Endodermal cell (in vitro differentiated cells): ENCODE measurements at regions not wholly inside any gene's neighbourhood (a gene's known extent, or its start where the extent isn't known, plus 50 kb on each side); places are given as distances from the start of the nearest gene placed in this dataset.

Source experiments
- DNase-seq: peaks from one replicate; pipeline ENCODE4 v3.0.0-alpha.2; 2017
- H3K27ac ChIP-seq: 2 replicates; pipeline ENCODE4 v1.5.1; 2013; ENCODE audit warnings: mild to moderate bottlenecking, low read depth, low read length, moderate library complexity
- H3K27me3 ChIP-seq: 2 replicates; pipeline ENCODE4 v1.6.1; 2013; ENCODE audit warnings: mild to moderate bottlenecking, low read length, moderate library complexity; ENCODE audit not compliant: insufficient read depth, control insufficient read depth, poor library complexity, severe bottlenecking
- H3K36me3 ChIP-seq: 2 replicates; pipeline ENCODE4 v1.7.0; 2013; ENCODE audit warnings: mild to moderate bottlenecking, low read length, moderate library complexity; ENCODE audit not compliant: control insufficient read depth, insufficient read depth
- H3K4me1 ChIP-seq: one replicate; pipeline ENCODE4 v1.7.0; 2013; ENCODE audit warnings: low read length; ENCODE audit not compliant: control insufficient read depth, insufficient read depth
- H3K4me3 ChIP-seq: 2 replicates; pipeline ENCODE4 v1.5.1; 2013; ENCODE audit warnings: mild to moderate bottlenecking, low read length, moderate library complexity
- H3K9ac ChIP-seq: 2 replicates; pipeline ENCODE4 v1.6.1; 2013; ENCODE audit warnings: mild to moderate bottlenecking, low read length, moderate library complexity; ENCODE audit not compliant: poor library complexity, severe bottlenecking; ENCODE audit errors: extremely low read depth
- H3K9me3 ChIP-seq: 2 replicates; pipeline ENCODE4 v1.6.1; 2013; ENCODE audit warnings: mild to moderate bottlenecking, low read length, moderate library complexity; ENCODE audit not compliant: control insufficient read depth
- H3K27ac Mint-ChIP-seq: 2 replicates; pipeline ENCODE4 v1.8.0; 2020; ENCODE audit warnings: mixed read lengths
- H3K27me3 Mint-ChIP-seq: 2 replicates; pipeline ENCODE4 v1.8.0; 2021; ENCODE audit warnings: mild to moderate bottlenecking, mixed read lengths; ENCODE audit not compliant: insufficient read depth
- H3K36me3 Mint-ChIP-seq: 2 replicates; pipeline ENCODE4 v1.8.0; 2020; ENCODE audit warnings: low read depth, mixed read lengths
- H3K4me1 Mint-ChIP-seq: 2 replicates; pipeline ENCODE4 v1.8.0; 2020; ENCODE audit warnings: mixed read lengths
- H3K4me3 Mint-ChIP-seq: 2 replicates; pipeline ENCODE4 v1.8.0; 2020; ENCODE audit warnings: mild to moderate bottlenecking, moderate library complexity, mixed read lengths
- H3K9me3 Mint-ChIP-seq: 2 replicates; pipeline ENCODE4 v1.8.0; 2020; ENCODE audit warnings: mild to moderate bottlenecking, mixed read lengths
- CTCF ChIP-seq: fragments of 200-600 bp; sonication (generic); conservative IDR thresholded peaks from 2 replicates; pipeline ENCODE4 v1.5.0; 2021; ENCODE audit warnings: antibody characterized with exemption, mild to moderate bottlenecking
- WGBS, 2 experiments: methylation state at CpG; one replicate each; pipeline versions ENCODE4 v1.1.5 to v1.1.7; 2013; ENCODE audit warnings: missing lambda C conversion rate in 2 of 2, mixed read lengths in 1 of 2; ENCODE audit not compliant: insufficient coverage in 1 of 2, insufficient read length in 1 of 2; 5-methylcytosine and 5-hydroxymethylcytosine counted together

- H3K27me3 ChIP-seq, result no peaks in the 10 kb centered on the region
- Mint-ChIP-seq H3K27me3 (no peaks in the 10 kb centered on the region), H3K4me1 (no peaks in the 10 kb centered on the region), H3K36me3 (no peaks in the 10 kb centered on the region), H3K4me3 (no peak overlapping the region), H3K27ac (no peak overlapping the region), H3K9me3 (peaks cover 16% of the 10 kb centered on the region)
- H3K4me3 ChIP-seq, result no peak overlapping the region
- WGBS, 2 experiments, result 57 to 89% methylated on average over 1 to 2 of the region's 4 CpGs
- no peaks in the 10 kb centered on the region for H3K4me1 ChIP-seq
- no peaks in the 10 kb centered on the region for H3K36me3 ChIP-seq
- no peak overlapping the region for H3K9ac ChIP-seq
- no peak overlapping the region for H3K27ac ChIP-seq
- TF ChIP-seq CTCF, result no peak
- H3K9me3 ChIP-seq, result no peaks in the 10 kb centered on the region
- no peak for DNase-seq
These were observed 141.4 kb downstream of the NAA11 start for GRCh38 chr4:79184476-79184875.

- Histone ChIP-seq H3K36me3 (no peaks in the 10 kb centered on the region), H3K9me3 (no peaks in the 10 kb centered on the region), H3K27me3 (no peaks in the 10 kb centered on the region), H3K27ac (no peak overlapping the region), H3K4me1 (no peaks in the 10 kb centered on the region), H3K9ac (no peak overlapping the region), H3K4me3 (no peak overlapping the region)
- no peaks in the 10 kb centered on the region for H3K4me1 Mint-ChIP-seq
- no peak overlapping the region for H3K27ac Mint-ChIP-seq
- DNase-seq, result no peak
- H3K9me3 Mint-ChIP-seq, result peaks cover 8% of the 10 kb centered on the region
- H3K4me3 Mint-ChIP-seq, result no peak overlapping the region
- no peaks in the 10 kb centered on the region for H3K36me3 Mint-ChIP-seq
- no peak for TF ChIP-seq CTCF
- 86 to 92% methylated on average over 2 to 3 of the region's 3 CpGs for WGBS, 2 experiments
- no peaks in the 10 kb centered on the region for H3K27me3 Mint-ChIP-seq
These were observed 143.7 kb downstream of the NAA11 start for GRCh38 chr4:79182209-79182608.

- no peak overlapping the region for H3K27ac Mint-ChIP-seq
- H3K9ac ChIP-seq, result no peak overlapping the region
- H3K36me3 Mint-ChIP-seq, result no peaks in the 10 kb centered on the region
- H3K4me3 ChIP-seq, result no peak overlapping the region
- 93 to 97% methylated on average over 7 of the region's 7 CpGs for WGBS, 2 experiments
- no peaks in the 10 kb centered on the region for H3K36me3 ChIP-seq
- DNase-seq, result no peak
- no peaks in the 10 kb centered on the region for H3K27me3 Mint-ChIP-seq
- H3K27ac ChIP-seq, result no peak overlapping the region
- TF ChIP-seq CTCF, result no peak
- no peak overlapping the region for H3K4me3 Mint-ChIP-seq
- no peaks in the 10 kb centered on the region for H3K4me1 Mint-ChIP-seq
- peaks cover 8% of the 10 kb centered on the region for H3K9me3 Mint-ChIP-seq
- H3K9me3 ChIP-seq, result no peaks in the 10 kb centered on the region
- no peaks in the 10 kb centered on the region for H3K4me1 ChIP-seq
- no peaks in the 10 kb centered on the region for H3K27me3 ChIP-seq
These were observed 144.7 kb downstream of the NAA11 start for GRCh38 chr4:79181190-79181589.
